Choroid plexus epithelial cell (primary cell): ENCODE measurements at regions not wholly inside any gene's neighbourhood (a gene's known extent, or its start where the extent isn't known, plus 50 kb on each side); places are given as distances from the start of the nearest gene placed in this dataset.

Source experiments
- DNase-seq: peaks from one replicate; pipeline ENCODE4 v3.0.0-alpha.2; 2010; ENCODE audit warnings: low read depth
- H3K4me3 ChIP-seq: 2 replicates; pipeline ENCODE4 v1.5.1; 2011; ENCODE audit warnings: low read depth, mild to moderate bottlenecking, control low read depth, low read length, moderate library complexity
- CTCF ChIP-seq: conservative IDR thresholded peaks from 2 replicates; pipeline ENCODE4 v1.5.1; 2011; ENCODE audit warnings: low read depth, mild to moderate bottlenecking, control low read depth, inconsistent platforms, low read length, moderate library complexity

- peak; percentile 70 for TF ChIP-seq CTCF
- DNase-seq = peak; percentile 82
- no peak overlapping the region for H3K4me3 ChIP-seq
Observed at GRCh38 chr12:19572920-19573558, 133.7 kb downstream of the AEBP2 start.

GRCh38 chr12:19573866-19574265 lies 134.6 kb downstream of the AEBP2 start:
- no peak for TF ChIP-seq CTCF
- DNase-seq = no peak
- no peak overlapping the region for H3K4me3 ChIP-seq

- H3K4me3 ChIP-seq = no peak overlapping the region
- peak; percentile 43 for TF ChIP-seq CTCF
- peak; percentile 17 for DNase-seq
Observed at GRCh38 chr12:19574601-19575000, 135.3 kb downstream of the AEBP2 start.

GRCh38 chr12:19575337-19576243 lies 136.3 kb downstream of the AEBP2 start:
- no peak overlapping the region for H3K4me3 ChIP-seq
- TF ChIP-seq CTCF = no peak
- DNase-seq = peak; percentile 45

GRCh38 chr12:19576506-19577280 lies 137.4 kb downstream of the AEBP2 start:
- TF ChIP-seq CTCF = no peak
- no peak overlapping the region for H3K4me3 ChIP-seq
- peak; percentile 30 for DNase-seq

GRCh38 chr12:19577281-19577530 lies 137.9 kb downstream of the AEBP2 start:
- no peak for DNase-seq

More at GRCh38 chr12:19577281-19577530, 137.9 kb downstream of the AEBP2 start:
- TF ChIP-seq CTCF = no peak
- H3K4me3 ChIP-seq = no peak overlapping the region
